HG03159 (cell line): ENCODE measurements at regions not wholly inside any gene's neighbourhood (a gene's known extent, or its start where the extent isn't known, plus 50 kb on each side); places are given as distances from the start of the nearest gene placed in this dataset.

Experiments used
- ATAC-seq: cut with Tn5 transposase; IDR thresholded peaks from one replicate; pipeline ENCODE4 v1.9.1; 2021; ENCODE audit warnings: mild to moderate bottlenecking, moderate library complexity; ENCODE audit not compliant: unreplicated experiment

DNA sequence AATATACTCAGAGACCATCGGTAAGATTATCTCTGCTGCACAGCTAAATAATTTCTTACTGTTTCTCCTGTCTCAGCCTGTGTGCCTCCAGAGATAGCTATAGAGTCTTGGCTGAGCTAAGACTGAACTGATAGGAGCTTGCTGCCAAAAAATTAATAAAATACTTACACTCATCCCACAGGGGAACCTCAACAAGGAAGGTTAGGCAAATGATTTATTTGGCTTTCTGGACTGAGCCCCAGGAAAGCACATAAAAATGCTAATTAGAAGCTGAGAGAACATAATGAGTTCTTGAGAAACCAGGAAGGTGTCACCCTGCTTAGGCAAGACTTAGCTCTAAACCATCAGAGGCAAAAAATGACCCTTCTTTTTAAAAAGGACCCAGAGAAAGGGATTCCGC lies 534.5 kb downstream of the TNS3 start:
- no peak for ATAC-seq

DNA sequence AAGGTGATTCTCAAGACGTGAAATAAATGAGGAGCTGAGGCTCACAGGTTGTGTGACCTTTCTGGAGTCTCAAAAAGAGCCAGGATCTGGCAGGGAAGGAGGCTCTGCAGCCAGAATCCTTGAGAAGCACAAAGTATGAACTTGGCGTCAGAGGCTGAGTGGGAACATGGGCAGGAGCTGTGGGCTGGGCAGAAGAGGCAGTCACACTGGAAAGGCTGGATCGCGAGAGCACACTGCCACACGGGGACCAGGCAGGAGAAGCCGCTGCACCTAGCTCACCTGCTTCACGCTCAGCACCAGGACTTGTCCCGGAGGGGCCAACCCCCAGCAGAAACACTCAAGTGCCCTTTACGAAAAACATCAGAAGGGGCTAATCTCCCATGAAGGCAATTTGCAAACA lies 535.0 kb downstream of the TNS3 start:
- ATAC-seq: no peak

DNA sequence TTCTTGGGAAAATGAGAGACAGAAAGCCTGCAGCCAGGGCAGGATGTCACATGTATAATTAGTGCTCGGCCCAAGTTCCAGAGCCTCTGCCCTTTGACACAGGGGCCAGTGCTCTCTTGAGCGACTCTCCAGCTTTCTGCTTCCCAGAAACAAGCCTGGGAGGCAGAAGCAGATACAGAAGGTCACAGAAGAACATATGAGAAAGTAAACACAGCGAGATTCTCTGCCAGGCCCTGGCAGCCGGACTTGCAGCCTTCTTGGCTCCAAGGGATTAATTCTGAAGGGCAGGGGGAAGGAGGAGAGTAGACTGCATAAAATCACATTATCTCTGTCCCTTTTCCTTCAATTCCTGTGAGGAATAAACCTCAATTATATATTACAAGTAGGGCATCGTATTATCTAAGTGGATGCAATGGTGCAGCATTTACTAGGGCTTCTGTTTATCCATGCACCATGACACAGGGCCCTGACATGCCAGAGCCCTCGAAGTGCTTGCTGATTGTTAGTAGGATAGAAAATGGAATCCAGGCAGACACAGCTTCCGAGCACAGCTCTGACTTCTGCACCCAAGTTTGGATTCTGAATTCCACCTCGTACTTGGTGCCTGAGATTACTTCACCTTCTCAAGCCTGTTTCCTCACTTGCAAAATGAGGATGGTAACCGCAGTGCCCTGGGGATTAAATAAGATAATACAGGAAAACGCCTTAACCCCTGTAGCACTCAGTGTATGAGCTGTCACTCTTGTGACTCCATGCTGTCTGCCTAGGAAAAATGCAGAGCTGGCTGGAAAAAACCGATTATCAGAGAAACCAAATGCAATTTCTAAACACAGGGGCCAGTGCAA lies 536.5 kb downstream of the TNS3 start:
- no peak for ATAC-seq

DNA sequence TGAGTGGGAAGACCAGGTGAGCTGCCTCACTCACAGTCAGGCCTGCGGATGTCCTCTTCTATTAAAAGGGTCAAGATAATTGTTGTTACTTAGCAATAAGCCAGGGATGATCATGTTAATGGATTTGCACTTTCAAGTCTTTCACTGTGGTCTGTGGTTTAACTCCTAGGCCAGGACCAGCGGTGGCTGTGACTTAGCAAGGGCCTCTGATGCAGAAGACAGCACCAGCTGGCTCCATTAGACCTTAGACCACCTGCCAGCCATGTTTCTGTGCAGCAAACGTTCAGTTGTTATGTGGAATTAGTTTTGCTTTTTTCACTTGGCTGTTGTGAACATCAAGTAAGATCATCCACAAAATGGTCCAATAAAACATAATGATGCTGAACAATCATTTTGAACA lies 537.3 kb downstream of the TNS3 start:
- no peak for ATAC-seq

DNA sequence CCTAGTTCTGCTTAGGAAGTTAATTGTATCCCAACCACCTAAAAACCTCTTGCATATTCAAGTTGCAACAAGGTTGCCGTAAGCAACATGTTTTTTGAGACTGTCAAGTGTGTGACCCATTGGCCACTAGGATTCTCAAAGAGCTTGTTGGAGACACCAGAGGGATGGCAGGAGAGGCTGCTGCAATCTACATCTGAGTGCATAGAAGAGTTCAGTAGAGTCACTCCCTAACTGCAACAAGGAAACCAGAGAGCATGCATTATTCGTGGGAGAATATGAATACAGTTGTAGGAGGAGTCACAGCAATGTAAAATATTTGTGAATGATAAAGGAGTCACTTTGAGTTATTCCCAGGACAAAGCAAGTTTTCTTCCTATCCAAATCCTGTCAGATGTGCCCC lies 538.6 kb downstream of the TNS3 start:
- ATAC-seq: no peak

DNA sequence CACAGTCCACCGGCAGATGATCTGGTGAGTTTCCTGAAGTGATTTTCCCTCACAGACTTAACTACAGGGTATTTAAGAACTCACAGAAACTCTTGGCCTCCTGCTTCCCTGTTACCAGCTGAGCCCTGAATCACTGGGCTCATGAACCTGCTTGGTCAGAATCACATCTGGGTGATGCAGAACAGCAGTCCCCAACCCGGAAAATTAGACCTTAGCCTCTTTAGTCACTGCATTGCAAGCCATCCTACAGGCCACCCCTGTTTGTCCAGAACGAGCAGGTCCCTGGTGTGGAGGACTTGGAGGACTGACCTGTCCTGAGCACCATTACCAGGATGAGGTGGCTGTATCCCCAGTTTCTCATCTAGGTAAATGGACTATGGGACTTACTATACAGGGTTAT lies 539.2 kb downstream of the TNS3 start:
- no peak for ATAC-seq

DNA sequence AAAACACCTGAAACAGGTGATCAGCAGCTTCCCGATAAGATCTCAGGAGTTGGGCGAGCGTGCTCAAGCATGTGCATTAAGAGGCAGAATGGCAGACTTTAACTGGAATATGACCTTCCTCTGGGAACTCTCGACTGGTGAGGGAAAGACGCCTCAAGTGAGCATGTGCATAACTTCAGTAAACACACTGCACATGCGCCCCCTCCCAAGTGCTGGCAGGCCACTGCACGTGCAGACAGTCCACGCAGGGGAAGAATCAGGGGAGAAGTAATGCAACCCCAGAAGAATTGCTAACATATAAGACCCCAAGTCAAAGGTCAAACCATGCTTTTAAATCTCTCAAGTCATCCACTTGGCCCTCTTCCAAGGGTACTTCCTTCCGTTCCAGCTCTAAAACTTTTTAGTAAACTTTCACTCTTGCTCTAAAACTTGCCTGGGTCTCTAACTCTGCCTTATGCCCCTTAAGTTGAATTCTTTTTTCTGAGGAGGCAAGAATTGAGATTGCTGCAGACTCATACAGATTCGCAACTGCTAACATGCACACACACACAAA lies 541.0 kb downstream of the TNS3 start:
- no peak for ATAC-seq

DNA sequence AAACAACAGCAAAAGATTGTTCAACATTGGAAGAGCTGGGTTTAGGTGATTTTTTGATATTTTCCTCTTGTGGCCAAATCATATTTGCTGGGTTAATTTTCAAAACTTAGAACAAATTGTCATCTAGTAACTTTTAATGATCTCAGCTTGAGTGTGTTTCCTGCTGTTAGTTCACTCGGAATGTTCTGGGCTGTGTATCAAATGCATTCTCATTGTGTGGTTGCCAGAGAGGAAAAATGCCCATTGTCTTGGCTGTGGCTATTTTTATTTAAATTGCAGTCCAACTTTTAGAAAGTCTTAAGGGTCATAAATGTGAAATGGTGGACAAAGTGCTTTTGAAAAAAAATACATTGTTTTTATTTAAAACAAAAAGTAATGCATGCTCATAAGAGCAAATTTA lies 542.0 kb downstream of the TNS3 start:
- ATAC-seq: no peak

DNA sequence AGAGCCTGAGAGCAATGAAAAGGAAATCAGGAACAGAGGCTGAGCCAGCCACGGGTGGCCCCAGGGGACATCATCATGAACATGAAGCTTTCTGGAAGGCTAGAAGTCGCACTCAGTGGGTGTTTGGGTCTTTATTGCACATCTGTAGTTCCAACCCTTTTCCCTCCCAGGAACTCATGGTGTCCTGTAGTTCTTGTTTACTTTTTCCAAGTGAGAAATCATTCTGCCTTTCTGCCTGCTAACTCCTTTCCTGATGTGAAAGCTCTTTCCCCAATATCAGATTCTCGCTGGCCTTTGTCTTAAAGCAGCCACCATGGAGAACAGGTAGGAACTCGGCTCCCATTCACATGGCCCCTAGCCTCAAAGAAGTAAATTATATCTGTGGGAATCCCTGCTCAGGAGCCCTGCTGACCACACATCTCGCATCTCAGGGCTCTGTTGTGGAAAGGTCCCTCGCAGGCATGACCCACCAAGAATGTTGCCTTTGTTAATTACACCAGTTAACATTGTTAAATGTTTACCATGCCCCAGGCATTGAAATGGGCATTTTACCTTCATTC lies 542.7 kb downstream of the TNS3 start:
- no peak for ATAC-seq

DNA sequence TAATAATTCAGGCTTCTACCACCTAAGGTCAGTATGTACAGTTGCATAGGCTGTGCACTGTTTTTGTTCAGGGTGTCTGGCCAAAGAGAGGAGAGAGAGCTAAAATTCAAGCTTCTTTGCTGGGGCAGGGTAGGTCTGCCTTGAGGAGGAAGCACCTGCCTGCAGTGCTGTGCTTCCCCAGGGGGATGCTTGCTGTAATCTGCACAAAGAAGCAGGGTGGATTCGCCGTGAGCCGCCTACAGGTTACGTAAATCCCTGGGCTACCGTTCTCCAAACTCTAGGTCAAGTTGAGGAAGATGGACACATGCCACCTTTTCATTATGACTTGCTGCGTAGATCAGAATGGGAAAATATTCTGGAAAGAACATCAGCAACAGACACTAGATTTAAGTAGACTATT lies 543.3 kb downstream of the TNS3 start:
- ATAC-seq: no peak

DNA sequence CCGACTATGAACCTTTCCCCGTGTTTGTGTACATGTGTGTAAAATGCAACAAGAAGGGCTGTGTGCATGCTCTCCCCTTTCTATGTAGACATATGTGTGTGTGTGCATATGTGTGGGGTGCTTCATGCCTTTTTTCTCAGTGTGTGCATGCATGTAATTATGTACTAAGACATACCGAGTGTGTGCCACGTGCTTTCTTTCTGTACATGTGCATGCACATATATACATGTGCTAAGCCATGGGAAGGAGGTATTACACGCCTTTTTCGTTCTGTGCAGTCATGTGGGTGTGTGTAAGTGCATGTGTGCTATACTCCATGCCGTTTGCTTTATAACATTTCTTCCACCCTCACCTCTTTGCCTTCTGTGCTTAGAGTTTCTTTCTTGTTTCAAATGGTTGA lies 544.3 kb downstream of the TNS3 start:
- no peak for ATAC-seq

DNA sequence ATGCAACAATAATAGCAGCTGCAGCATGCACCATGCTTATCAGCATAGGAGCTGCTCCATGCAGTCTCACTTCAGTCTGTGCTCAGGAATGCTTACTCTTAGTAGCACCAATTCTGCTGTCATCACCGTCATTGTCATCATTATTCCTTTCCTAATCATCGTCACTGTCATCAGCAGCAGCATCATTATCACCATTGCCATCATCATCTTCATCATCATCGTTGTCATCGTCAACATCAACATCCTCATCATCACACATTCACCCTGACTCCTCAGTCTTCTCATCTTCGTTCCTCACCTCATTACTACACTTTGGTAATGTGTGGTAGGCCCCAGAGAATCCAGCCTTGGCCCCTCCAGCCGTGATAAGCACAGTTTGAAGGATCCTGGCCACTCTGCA lies 545.0 kb downstream of the TNS3 start:
- no peak for ATAC-seq

DNA sequence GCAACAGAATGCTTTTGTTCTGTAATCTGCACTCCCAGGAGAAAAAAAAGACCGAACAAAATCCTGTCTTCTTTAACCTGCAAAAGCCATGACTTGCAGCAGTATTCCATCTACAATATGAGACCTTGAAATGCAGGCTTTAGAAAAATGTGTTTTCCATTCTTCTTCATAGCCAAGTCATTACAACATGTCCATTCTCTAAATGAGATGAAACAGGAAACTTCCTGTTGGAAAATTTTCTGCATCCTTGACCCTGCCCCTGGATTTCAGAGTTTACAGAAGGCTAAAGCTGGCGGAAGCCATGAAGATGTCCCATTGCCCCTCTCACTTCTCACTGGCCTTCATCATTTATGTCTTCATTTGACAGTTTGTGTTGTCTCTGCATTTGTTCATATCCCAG lies 546.4 kb downstream of the TNS3 start:
- no peak for ATAC-seq

DNA sequence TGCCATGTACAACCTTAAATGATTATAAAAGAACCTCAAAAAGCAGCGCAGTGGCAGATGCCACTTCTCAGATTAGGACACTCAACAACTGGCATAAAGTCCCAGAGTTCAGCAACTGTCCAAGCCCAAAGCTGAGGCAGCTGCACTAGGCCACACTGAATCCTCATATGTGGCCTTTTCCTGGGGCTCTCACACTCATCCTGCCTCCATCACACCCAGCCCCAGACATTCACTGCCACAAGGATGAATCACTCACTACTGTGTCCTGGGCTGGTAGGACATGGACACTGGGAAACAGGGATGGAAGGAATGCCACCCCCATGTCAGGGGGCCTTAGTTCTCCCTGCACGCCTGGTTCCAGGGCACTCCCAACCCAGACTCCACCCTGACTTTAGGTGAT lies 547.7 kb downstream of the TNS3 start:
- ATAC-seq: no peak

DNA sequence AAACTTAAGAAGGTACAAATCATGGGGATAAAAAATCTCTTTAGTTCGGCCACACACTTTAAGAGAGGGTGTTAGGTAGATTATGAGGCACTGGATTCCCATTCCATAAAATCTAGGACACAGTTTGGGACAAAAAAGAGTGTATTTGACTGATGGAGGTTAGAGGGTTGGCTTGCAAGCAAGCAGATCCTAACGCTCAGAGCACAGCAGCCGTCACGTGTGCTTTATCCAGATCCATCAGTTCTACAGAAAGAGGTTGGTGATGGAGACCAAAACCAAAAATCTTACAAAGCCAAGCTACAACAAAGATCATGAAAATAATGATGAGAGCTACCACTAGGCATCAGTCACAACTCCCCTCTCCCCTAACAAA lies 549.4 kb downstream of the TNS3 start:
- no peak for ATAC-seq

DNA sequence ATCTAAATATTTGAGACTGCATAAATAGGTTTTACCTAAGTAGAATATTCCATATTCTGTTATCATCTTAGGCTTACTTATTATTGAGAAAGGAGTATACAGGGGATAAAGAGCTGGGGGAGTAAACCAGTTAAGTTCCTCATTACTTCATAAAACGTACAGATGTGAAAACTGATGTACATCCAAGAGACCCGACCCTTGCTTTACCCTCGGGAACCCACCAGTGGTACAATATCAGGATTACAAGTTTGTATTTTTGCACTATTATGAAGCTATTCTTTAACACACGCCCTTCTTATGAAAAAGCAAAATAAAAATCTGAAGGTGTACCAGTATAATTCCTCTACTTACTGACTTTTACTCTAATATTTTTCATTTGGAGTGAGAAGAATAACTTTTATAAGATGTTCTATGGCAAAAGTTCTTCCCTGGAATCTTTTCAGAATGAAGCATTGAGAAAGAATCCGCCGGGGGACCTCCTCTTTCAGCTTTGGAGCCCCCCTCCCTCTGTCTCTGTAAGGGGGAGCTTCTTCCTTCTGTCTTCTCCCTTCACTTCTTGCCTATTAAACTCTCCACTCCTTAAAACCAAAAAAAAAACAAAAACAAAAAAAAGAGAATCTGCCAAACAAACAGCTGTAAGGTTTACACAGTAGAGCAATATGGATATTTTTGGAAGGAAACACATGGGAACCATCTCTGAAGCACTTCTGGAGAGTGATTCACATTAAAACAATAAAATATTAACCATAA lies 550.0 kb downstream of the TNS3 start:
- no peak for ATAC-seq

DNA sequence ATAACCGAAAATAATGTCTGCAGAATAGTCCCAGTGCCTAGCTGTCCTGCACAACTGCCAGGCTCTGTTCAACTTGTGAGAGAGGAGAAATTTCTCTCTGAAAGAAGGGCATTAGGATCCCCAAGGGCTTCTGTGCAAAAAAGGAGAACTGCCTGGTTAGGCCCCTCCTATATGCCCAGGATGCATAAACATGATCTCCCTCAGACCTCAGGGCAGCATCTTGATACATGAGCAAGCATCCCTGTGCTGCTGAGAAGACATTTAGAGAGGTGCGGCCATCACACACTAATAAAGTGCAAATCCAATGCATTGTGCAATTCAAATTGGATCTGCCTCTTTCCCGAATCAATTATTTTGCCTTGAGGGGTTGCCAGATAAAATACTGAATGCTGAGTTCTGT lies 553.6 kb downstream of the TNS3 start:
- no peak for ATAC-seq

DNA sequence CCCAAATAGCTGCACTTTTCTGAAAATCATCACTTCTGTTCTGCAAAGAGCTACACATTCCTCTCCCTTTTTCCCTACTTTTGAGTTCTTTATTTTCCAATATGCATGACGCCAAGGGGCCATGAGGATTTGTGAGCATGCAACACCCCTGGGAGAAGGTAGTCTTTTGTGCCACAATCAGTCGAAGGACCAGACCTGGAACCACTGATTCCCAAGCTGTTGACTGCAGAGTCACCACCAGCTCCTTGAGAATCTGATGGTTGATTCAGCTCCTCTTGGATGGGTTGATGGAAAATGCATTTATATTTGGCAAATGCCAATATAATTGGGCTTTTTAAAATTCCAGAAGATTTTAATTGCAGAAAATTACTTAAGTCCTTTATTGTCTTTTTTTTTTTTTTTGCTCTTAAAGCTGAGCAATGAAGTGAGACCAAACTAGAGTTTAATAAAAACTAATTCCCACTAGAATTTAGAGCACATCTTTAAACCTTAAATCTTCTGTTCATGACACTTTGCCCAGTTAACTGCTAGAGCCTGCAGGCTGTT lies 554.1 kb downstream of the TNS3 start:
- ATAC-seq: no peak

DNA sequence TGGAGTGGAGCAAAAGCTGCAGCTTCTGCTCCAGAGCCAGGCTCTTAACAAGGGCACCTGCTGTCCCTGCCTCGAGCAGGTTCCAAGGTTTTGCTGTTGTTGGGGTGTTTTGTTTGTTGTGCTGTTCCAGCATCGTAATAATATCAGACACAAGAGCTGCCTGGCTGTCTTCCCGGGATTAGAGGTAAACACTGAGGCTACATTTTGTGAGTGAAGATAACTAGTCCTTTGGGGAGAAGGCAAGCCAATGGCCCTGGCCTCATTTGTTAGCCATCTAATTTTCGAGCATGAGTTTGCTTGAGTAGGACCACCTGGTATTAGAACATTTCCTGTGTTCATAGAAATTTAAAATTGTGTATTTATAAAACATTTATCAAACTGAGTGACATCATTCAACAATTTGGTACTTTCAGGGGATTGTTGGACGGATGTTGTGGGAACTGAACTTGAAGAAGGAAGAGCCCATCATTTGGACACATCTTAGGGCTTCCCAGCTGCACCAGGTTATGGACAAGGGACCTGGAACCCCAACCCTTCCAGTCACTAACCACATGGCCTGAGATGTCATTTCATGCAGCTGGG lies 555.0 kb downstream of the TNS3 start:
- ATAC-seq: no peak

DNA sequence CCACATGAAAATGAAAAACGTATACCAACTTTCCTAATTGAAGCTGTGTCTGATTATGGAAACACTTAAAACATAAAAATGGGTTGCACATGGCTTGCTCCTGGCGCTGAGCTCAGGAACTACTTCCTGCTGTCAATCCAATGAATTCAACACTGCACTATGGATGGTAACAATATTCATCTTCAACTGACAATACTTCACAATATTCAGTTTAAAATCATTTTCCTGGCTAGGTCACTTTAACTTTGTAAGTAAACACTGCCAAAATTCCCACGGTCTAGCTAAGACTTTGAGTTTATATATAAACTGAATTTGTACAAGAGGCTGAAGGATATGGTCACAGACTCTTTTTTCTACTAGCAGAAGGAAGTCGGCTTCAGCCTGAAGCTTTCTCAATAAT lies 556.9 kb downstream of the TNS3 start:
- no peak for ATAC-seq

DNA sequence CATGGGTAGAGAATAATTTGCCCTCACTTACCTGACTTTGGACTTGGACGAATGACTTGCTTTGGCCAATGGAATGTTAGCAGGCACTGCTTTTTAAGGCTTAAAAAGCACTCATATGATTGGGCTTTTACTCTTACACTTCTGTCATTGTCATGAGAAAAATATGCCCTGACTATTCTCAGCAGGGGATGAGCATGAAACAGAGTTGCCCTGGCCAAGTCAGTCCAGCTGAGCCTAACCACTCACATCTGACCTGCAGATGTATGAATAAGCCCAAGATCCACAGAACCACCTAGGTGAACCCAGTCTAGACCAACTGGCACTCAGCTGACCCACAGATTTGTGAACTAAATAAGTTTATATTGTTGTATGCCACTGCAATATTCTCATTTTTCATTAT lies 573.5 kb downstream of the TNS3 start:
- ATAC-seq: no peak
